ENCODE measurements at regions not wholly inside any gene's neighbourhood (a gene's known extent, or its start where the extent isn't known, plus 50 kb on each side); places are given as distances from the start of the nearest gene placed in this dataset.

- DNase-seq (ENCODE audit: low read depth), result no peak
Observed at GRCh38 chr4:97507587-97508245, 635.6 kb downstream of the STPG2 start.

Data from RPMI7951 (cell line).